NB4 (cell line): ENCODE measurements at regions not wholly inside any gene's neighbourhood (a gene's known extent, or its start where the extent isn't known, plus 50 kb on each side); places are given as distances from the start of the nearest gene placed in this dataset.

Source experiments
- CTCF ChIP-seq: IDR thresholded peaks from one replicate; pipeline ENCODE4 v1.5.1; 2012; ENCODE audit warnings: low read depth, low read length
- MAX ChIP-seq: IDR thresholded peaks from 2 replicates; pipeline ENCODE4 v1.6.1; 2011; ENCODE audit warnings: low read depth, low read length
- MYC ChIP-seq: IDR thresholded peaks from 2 replicates; pipeline ENCODE4 v1.6.1; 2011; ENCODE audit warnings: low read depth, low read length
- POLR2A ChIP-seq: IDR thresholded peaks from 2 replicates; pipeline ENCODE4 v1.6.1; 2011; ENCODE audit warnings: mild to moderate bottlenecking; ENCODE audit not compliant: insufficient read length; ENCODE audit errors: extremely low read depth

DNA sequence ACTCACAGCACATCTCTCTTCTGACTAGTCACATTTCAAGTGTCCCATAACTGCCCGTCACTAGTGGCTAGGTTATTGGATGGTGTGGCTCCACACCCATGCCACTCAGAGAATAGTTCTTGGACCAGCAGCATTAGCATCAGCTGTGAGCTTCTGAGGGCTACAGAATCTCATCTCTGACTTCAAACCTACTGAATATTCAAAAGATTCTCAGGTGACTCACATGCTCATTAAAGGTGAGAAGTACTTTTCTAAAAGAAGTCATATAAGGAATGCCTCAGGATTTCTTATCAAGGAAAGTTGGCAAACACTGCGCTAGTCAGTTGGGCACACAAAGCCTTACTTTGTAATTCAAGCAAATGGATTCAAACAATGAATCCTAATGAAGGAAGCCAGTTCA, 305.0 kb upstream of the CDH12 start:
- TF ChIP-seq CTCF (no peak), MAX (no peak), POLR2A (no peak), MYC (no peak)
